Neural cell (in vitro differentiated cells): ENCODE measurements at regions not wholly inside any gene's neighbourhood (a gene's known extent, or its start where the extent isn't known, plus 50 kb on each side); places are given as distances from the start of the nearest gene placed in this dataset.

ENCODE experiments used
- H2AFZ ChIP-seq: fragments of 200-600, 300-800 bp; sonication (generic), shearing (Covaris generic); 2 replicates; pipeline ENCODE4 v1.6.0; 2014; ENCODE audit warnings: low read depth, mild to moderate bottlenecking, antibody characterized with exemption, low read length, moderate library complexity
- H3F3A ChIP-seq: fragments of 200-600 bp; shearing (Covaris generic); 2 replicates; pipeline ENCODE4 v1.6.1; 2016; ENCODE audit warnings: mild to moderate bottlenecking, moderate library complexity, mixed read lengths, antibody characterized with exemption, low read length; ENCODE audit not compliant: insufficient read depth, poor library complexity, severe bottlenecking
- H3K27ac ChIP-seq: fragments of 200-600, 300-800 bp; sonication (generic), shearing (Covaris generic); 2 replicates; pipeline ENCODE4 v1.5.1; 2014; ENCODE audit warnings: mild to moderate bottlenecking, low read length, moderate library complexity
- H3K27me3 ChIP-seq: fragments of 300-800, 200-600 bp; sonication (generic), shearing (Covaris generic); 2 replicates; pipeline ENCODE4 v1.6.0; 2014; ENCODE audit warnings: mild to moderate bottlenecking, low read depth, low read length, moderate library complexity; ENCODE audit not compliant: insufficient read depth
- H3K36me3 ChIP-seq: fragments of 300-800, 200-600 bp; sonication (generic), shearing (Covaris generic); 2 replicates; pipeline ENCODE4 v1.5.1; 2014; ENCODE audit warnings: mild to moderate bottlenecking, antibody characterized with exemption, low read length, moderate library complexity; ENCODE audit not compliant: insufficient read depth
- H3K4me2 ChIP-seq: fragments of 300-800, 200-600 bp; sonication (generic), shearing (Covaris generic); 2 replicates; pipeline ENCODE4 v1.6.0; 2014; ENCODE audit warnings: mild to moderate bottlenecking, low read length
- H3K4me3 ChIP-seq: fragments of 300-800, 200-600 bp; sonication (generic), shearing (Covaris generic); 2 replicates; pipeline ENCODE4 v1.5.1; 2014; ENCODE audit warnings: mild to moderate bottlenecking, low read length, moderate library complexity
- H3K79me2 ChIP-seq: fragments of 200-600 bp; shearing (Covaris generic); replicated peaks from 2 replicates; pipeline ENCODE4 v1.6.0; 2014; ENCODE audit warnings: mild to moderate bottlenecking, low read length, moderate library complexity; ENCODE audit not compliant: insufficient read depth
- H3K9ac ChIP-seq: fragments of 300-800, 200-600 bp; sonication (generic), shearing (Covaris generic); 2 replicates; pipeline ENCODE4 v1.6.1; 2016; ENCODE audit warnings: mild to moderate bottlenecking, low read length, mixed read lengths
- H3K9me2 ChIP-seq: fragments of 200-600 bp; shearing (Covaris generic); 2 replicates; pipeline ENCODE4 v1.6.1; 2016; ENCODE audit warnings: mild to moderate bottlenecking, low read length, mixed read lengths; ENCODE audit not compliant: insufficient read depth
- H3K9me3 ChIP-seq: fragments of 200-600, 300-800 bp; sonication (generic), shearing (Covaris generic); 2 replicates; pipeline ENCODE4 v1.6.1; 2016; ENCODE audit warnings: mild to moderate bottlenecking, mixed run types, low read length, moderate library complexity, mixed read lengths
- H4K20me1 ChIP-seq: fragments of 200-600 bp; shearing (Covaris generic); 2 replicates; pipeline ENCODE4 v1.6.1; 2016; ENCODE audit warnings: mild to moderate bottlenecking, mixed run types; ENCODE audit not compliant: insufficient read depth
- EP300 ChIP-seq: fragments of 450-650 bp; conservative IDR thresholded peaks from 2 replicates; pipeline ENCODE4 v1.6.1; 2014; ENCODE audit warnings: antibody characterized with exemption, mild to moderate bottlenecking, moderate library complexity; ENCODE audit not compliant: poor library complexity, severe bottlenecking
- EZH2 ChIP-seq: fragments of 200-600, 300-800 bp; shearing (Covaris generic), sonication (generic); IDR thresholded peaks from 2 replicates; pipeline ENCODE4 v1.6.1; 2014; ENCODE audit warnings: antibody characterized with exemption, low read length, borderline replicate concordance, mild to moderate bottlenecking; ENCODE audit not compliant: insufficient read depth, poor library complexity, severe bottlenecking
- MXI1 ChIP-seq: fragments of 450-650 bp; conservative IDR thresholded peaks from 2 replicates; pipeline ENCODE4 v1.6.1; 2014; ENCODE audit warnings: antibody characterized with exemption, mild to moderate bottlenecking; ENCODE audit not compliant: poor library complexity, severe bottlenecking
- POLR2AphosphoS5 ChIP-seq: IDR thresholded peaks from 2 replicates; pipeline ENCODE4 v1.6.1; 2012
- RAD21 ChIP-seq: fragments of 450-650 bp; conservative IDR thresholded peaks from 2 replicates; pipeline ENCODE4 v1.6.1; 2014; ENCODE audit warnings: antibody characterized with exemption, mild to moderate bottlenecking, moderate library complexity
- SMC3 ChIP-seq: fragments of 450-650 bp; conservative IDR thresholded peaks from 2 replicates; pipeline ENCODE4 v1.6.1; 2014; ENCODE audit warnings: antibody characterized with exemption, mild to moderate bottlenecking, moderate library complexity; ENCODE audit not compliant: poor library complexity
- TAF1 ChIP-seq: IDR thresholded peaks from 2 replicates; pipeline ENCODE4 v1.6.1; 2012; ENCODE audit warnings: low read depth
- TF ChIP-seq, protein P1 (sequence below): IDR thresholded peaks from 2 replicates; pipeline ENCODE4 v1.6.1; 2012; ENCODE audit warnings: borderline replicate concordance
- TF ChIP-seq, protein P2 (sequence below): fragments of 450-650 bp; IDR thresholded peaks from 2 replicates; pipeline ENCODE4 v1.5.1; 2014; ENCODE audit warnings: antibody characterized with exemption, mild to moderate bottlenecking, moderate library complexity; ENCODE audit not compliant: poor library complexity, severe bottlenecking

DNA sequence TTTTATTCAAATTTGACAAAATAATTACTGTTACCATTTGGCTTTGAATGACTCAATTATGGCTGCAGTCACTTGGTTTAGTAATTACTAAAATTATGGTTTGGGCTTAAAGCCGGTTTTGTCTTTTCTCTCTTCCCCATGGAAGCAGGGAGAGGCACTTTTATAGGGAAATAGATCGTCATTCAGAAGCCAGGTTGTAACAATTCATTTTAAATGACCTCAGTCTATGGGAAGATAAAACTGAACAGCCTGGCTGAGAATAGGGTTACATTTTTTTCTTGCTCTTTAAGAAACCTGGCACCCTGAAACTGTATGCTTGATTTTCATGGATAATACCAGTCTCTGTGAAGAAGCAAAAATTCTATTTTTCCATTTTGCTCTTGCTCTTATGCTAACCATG, 169.8 kb downstream of the SMC2 start:
- Histone ChIP-seq H3K4me2 (no peak overlapping the region), H3K4me3 (no peak overlapping the region), H3K9ac (no peak overlapping the region), H3K9me3 (no peaks in the 10 kb centered on the region), H3K9me2 (no peaks in the 10 kb centered on the region), H3K79me2 (no peaks in the 10 kb centered on the region), H2AFZ (no peak overlapping the region), H4K20me1 (no peaks in the 10 kb centered on the region), H3K27me3 (no peaks in the 10 kb centered on the region), H3F3A (no peaks in the 10 kb centered on the region), H3K27ac (no peak overlapping the region), H3K36me3 (no peaks in the 10 kb centered on the region)
- TF ChIP-seq, protein P1, sequence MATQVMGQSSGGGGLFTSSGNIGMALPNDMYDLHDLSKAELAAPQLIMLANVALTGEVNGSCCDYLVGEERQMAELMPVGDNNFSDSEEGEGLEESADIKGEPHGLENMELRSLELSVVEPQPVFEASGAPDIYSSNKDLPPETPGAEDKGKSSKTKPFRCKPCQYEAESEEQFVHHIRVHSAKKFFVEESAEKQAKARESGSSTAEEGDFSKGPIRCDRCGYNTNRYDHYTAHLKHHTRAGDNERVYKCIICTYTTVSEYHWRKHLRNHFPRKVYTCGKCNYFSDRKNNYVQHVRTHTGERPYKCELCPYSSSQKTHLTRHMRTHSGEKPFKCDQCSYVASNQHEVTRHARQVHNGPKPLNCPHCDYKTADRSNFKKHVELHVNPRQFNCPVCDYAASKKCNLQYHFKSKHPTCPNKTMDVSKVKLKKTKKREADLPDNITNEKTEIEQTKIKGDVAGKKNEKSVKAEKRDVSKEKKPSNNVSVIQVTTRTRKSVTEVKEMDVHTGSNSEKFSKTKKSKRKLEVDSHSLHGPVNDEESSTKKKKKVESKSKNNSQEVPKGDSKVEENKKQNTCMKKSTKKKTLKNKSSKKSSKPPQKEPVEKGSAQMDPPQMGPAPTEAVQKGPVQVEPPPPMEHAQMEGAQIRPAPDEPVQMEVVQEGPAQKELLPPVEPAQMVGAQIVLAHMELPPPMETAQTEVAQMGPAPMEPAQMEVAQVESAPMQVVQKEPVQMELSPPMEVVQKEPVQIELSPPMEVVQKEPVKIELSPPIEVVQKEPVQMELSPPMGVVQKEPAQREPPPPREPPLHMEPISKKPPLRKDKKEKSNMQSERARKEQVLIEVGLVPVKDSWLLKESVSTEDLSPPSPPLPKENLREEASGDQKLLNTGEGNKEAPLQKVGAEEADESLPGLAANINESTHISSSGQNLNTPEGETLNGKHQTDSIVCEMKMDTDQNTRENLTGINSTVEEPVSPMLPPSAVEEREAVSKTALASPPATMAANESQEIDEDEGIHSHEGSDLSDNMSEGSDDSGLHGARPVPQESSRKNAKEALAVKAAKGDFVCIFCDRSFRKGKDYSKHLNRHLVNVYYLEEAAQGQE: no peak
- TF ChIP-seq MXI1 (no peak), EZH2 (no peak), TAF1 (no peak), EP300 (no peak), SMC3 (no peak), RAD21 (no peak), POLR2AphosphoS5 (no peak)
- TF ChIP-seq, protein P2, sequence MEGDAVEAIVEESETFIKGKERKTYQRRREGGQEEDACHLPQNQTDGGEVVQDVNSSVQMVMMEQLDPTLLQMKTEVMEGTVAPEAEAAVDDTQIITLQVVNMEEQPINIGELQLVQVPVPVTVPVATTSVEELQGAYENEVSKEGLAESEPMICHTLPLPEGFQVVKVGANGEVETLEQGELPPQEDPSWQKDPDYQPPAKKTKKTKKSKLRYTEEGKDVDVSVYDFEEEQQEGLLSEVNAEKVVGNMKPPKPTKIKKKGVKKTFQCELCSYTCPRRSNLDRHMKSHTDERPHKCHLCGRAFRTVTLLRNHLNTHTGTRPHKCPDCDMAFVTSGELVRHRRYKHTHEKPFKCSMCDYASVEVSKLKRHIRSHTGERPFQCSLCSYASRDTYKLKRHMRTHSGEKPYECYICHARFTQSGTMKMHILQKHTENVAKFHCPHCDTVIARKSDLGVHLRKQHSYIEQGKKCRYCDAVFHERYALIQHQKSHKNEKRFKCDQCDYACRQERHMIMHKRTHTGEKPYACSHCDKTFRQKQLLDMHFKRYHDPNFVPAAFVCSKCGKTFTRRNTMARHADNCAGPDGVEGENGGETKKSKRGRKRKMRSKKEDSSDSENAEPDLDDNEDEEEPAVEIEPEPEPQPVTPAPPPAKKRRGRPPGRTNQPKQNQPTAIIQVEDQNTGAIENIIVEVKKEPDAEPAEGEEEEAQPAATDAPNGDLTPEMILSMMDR: no peak

DNA sequence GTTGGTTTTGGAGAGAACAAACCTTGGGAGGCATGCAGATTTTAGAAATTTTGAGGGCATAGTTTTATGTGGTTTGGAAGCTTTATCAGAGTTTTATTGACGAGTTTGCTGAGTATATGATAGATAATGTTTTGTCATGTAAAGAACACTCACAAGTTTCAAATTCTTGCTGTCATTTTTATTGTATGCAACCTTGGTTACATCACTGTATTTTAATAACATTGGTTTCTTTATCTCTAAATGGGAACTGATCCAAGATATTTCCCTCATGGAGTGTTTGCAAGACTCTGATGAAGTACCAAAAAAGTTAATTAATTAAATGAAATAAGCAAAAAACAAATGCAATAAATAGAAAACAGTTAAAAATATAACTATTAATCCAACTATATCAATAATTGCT, 170.3 kb downstream of the SMC2 start:
- Histone ChIP-seq H3K4me3 (no peak overlapping the region), H3K9ac (no peak overlapping the region), H3K36me3 (no peaks in the 10 kb centered on the region), H3K9me2 (no peaks in the 10 kb centered on the region), H2AFZ (no peak overlapping the region), H3K79me2 (no peaks in the 10 kb centered on the region), H3K4me2 (no peak overlapping the region), H3F3A (no peaks in the 10 kb centered on the region), H3K27ac (no peak overlapping the region), H3K9me3 (no peaks in the 10 kb centered on the region), H3K27me3 (no peaks in the 10 kb centered on the region), H4K20me1 (no peaks in the 10 kb centered on the region)
- TF ChIP-seq TAF1 (no peak), RAD21 (no peak), MXI1 (no peak), EZH2 (no peak), EP300 (no peak), SMC3 (no peak)
